Left lung (tissue), 4 donors: ENCODE measurements at regions not wholly inside any gene's neighbourhood (a gene's known extent, or its start where the extent isn't known, plus 50 kb on each side); places are given as distances from the start of the nearest gene placed in this dataset.

Experiments used
- ATAC-seq: fragments of 200-7000 bp; cut with Tn5 transposase; one replicate; pipeline ENCODE4 v1.9.1; 2020; ENCODE audit warnings: moderate library complexity
- DNase-seq, 4 donors: peaks; one replicate each; pipeline ENCODE4 v3.0.0-alpha.2; 2013 to 2020
- H3K27ac ChIP-seq, 2 donors: fragments of 200-600 bp; sonication (generic) in 1 of 2; one replicate each; pipeline versions ENCODE4 v1.5.0 to v1.8.0; 2020 to 2021
- H3K27me3 ChIP-seq, 2 donors: fragments of 200-600 bp; sonication (generic) in 1 of 2; one replicate each; pipeline versions ENCODE4 v1.5.0 to v1.8.0; 2020 to 2021
- H3K36me3 ChIP-seq, 2 donors: fragments of 200-600 bp; sonication (generic) in 1 of 2; one replicate each; pipeline versions ENCODE4 v1.5.0 to v1.8.0; 2020 to 2021
- H3K4me1 ChIP-seq, 2 donors: fragments of 200-600 bp; one replicate each; pipeline ENCODE4 v1.8.0; 2021
- H3K4me3 ChIP-seq, 2 donors: fragments of 200-600 bp; sonication (generic) in 1 of 2; one replicate each; pipeline versions ENCODE4 v1.5.0 to v1.8.0; 2020 to 2021; ENCODE audit warnings: mild to moderate bottlenecking in 1 of 2
- H3K9me3 ChIP-seq, 2 donors: fragments of 200-600 bp; sonication (generic) in 1 of 2; one replicate each; pipeline versions ENCODE4 v1.5.0 to v1.8.0; 2020 to 2021
- CTCF ChIP-seq, 2 donors: fragments of 200-600 bp; sonication (generic) in 1 of 2; IDR thresholded peaks; one replicate each; pipeline versions ENCODE4 v1.5.0 to v1.8.0; 2021; ENCODE audit warnings: antibody characterized with exemption in 2 of 2
- intact Hi-C, 2 donors: fragments of 100-400 bp; cut with DNase I; formaldehyde crosslinking; loops; one replicate each; pipeline versions ENCODE4 v1.11.2 to v1.14.2; 2022
- donor health status: DM: no; HTN: yes; CAD: no.
- donor health status: DM: no; HTN: no; CAD: no.

- Histone ChIP-seq H3K27ac (no peak overlapping the region), H3K27me3 (no peaks in the 10 kb centered on the region), H3K36me3 (no peaks in the 10 kb centered on the region), H3K4me3 (no peak overlapping the region), H3K4me1 (no peaks in the 10 kb centered on the region), H3K9me3 (no peaks in the 10 kb centered on the region)
- ATAC-seq (no peak), DNase-seq (no peak)
- intact Hi-C loops, result no loop called here
- TF ChIP-seq CTCF (IDR thresholded peaks at IDR 0.05), result no peak
Observed at GRCh38 chr4:11606078-11606477, 177.4 kb upstream of the HS3ST1 start.

GRCh38 chr4:11605597-11605996 is 176.9 kb upstream of the HS3ST1 start:
- ATAC-seq, result no peak
- no peak for TF ChIP-seq CTCF (IDR thresholded peaks at IDR 0.05)
- intact Hi-C loops, result no loop called here

DNA sequence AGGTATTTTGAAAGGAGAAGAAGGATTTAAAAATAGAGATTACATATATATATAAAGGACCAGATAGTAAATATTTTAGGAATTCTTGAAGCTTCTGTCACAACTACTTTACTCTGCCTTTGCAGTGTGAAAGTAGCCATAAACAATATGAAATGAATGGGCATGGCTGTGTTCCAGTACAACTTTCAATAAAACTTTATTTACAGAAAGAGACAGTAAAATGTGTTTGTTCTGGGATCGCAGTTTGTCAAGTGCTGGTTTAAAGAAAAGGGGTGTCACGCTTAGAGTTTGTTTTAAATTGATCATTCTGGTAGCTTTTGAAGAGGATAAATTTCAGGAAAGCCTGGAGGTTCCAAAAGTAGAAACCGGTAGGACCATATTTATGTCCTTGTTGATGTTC is 176.1 kb upstream of the HS3ST1 start:
- no peak for TF ChIP-seq CTCF (IDR thresholded peaks at IDR 0.05)
- Histone ChIP-seq H3K4me3 (no peak overlapping the region), H3K27ac (no peak overlapping the region), H3K27me3 (no peaks in the 10 kb centered on the region), H3K9me3 (no peaks in the 10 kb centered on the region), H3K36me3 (no peaks in the 10 kb centered on the region), H3K4me1 (no peaks in the 10 kb centered on the region)
- intact Hi-C loops, result no loop called here
- ATAC-seq, result no peak
- no peak for DNase-seq

More at GRCh38 chr4:11605597-11605996, 176.9 kb upstream of the HS3ST1 start:
- H3K27ac ChIP-seq, result no peak overlapping the region
- no peak overlapping the region for H3K4me3 ChIP-seq
- no peaks in the 10 kb centered on the region for H3K4me1 ChIP-seq
- no peak for DNase-seq
- H3K36me3 ChIP-seq, result no peaks in the 10 kb centered on the region
- no peaks in the 10 kb centered on the region for H3K27me3 ChIP-seq
- no peaks in the 10 kb centered on the region for H3K9me3 ChIP-seq

DNA sequence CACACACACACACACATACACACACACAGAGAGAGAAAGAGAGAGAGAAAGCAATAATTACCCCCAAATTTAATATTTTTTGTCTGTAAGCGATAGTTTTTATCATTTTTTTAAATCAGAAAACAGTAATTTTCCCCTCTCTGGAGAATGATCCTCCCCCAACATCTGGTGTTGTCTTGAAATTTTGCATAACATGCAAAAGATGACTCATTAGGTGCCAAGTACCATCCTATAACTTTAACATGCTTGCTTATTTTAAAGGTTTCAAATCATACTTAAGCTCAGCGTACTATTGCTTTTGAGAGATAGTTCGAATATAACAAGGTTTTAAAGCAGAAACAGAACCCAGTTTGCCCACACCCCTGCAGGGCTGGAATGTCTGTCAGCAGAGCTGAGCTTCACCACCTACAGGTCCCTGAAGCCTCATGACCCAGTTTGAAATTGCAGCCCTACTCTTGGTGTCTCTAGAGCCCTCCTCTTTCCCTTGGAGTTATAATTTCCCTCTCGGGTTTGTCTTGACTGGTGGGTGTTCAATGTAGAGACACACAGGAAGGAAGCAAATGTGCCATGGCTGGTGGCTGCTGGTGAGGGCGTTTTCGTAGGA is 175.0 kb upstream of the HS3ST1 start:
- H3K9me3 ChIP-seq, result no peaks in the 10 kb centered on the region
- no peak for ATAC-seq
- H3K27me3 ChIP-seq, result no peaks in the 10 kb centered on the region
- no peak for DNase-seq
- H3K36me3 ChIP-seq, result no peaks in the 10 kb centered on the region
- H3K4me3 ChIP-seq, result no peak overlapping the region
- intact Hi-C loops, result no loop called here
- no peak for TF ChIP-seq CTCF (IDR thresholded peaks at IDR 0.05)
- no peaks in the 10 kb centered on the region for H3K4me1 ChIP-seq
- H3K27ac ChIP-seq, result no peak overlapping the region

- intact Hi-C loops, result no loop called here
- no peak overlapping the region for H3K27ac ChIP-seq
- H3K9me3 ChIP-seq, result no peaks in the 10 kb centered on the region
- no peak for TF ChIP-seq CTCF (IDR thresholded peaks at IDR 0.05)
- no peaks in the 10 kb centered on the region for H3K36me3 ChIP-seq
- H3K4me1 ChIP-seq, result no peaks in the 10 kb centered on the region
- no peaks in the 10 kb centered on the region for H3K27me3 ChIP-seq
- ATAC-seq (no peak), DNase-seq (no peak)
- H3K4me3 ChIP-seq, result no peak overlapping the region
Observed at GRCh38 chr4:11602606-11603340, 174.1 kb upstream of the HS3ST1 start.
